Fibroblast of lung (primary cell): ENCODE measurements at regions not wholly inside any gene's neighbourhood (a gene's known extent, or its start where the extent isn't known, plus 50 kb on each side); places are given as distances from the start of the nearest gene placed in this dataset.
"Not testable (repeated sequence)": the region's sequence is repeated elsewhere in the genome, so short reads cannot be mapped to it uniquely, and the experiment has no call there.

Experiments
- DNase-seq, 2 donors: peaks; one replicate each; pipeline versions ENCODE4 v3.0.0 to v3.0.0-alpha.2; 2010; ENCODE audit warnings: low read depth in 2 of 2
- H2AFZ ChIP-seq: 2 replicates; pipeline ENCODE4 v1.5.1; 2012; ENCODE audit warnings: low read length, control low read depth, inconsistent platforms
- H3K27ac ChIP-seq: 2 replicates; pipeline ENCODE4 v1.5.1; 2011; ENCODE audit warnings: low read length, control low read depth; ENCODE audit not compliant: insufficient read depth
- H3K27me3 ChIP-seq: 2 replicates; pipeline ENCODE4 v1.5.1; 2011; ENCODE audit warnings: mild to moderate bottlenecking, low read length; ENCODE audit not compliant: control insufficient read depth, insufficient read depth
- H3K36me3 ChIP-seq: 2 replicates; pipeline ENCODE4 v1.5.1; 2011; ENCODE audit warnings: low read length; ENCODE audit not compliant: control insufficient read depth, insufficient read depth
- H3K4me1 ChIP-seq: 2 replicates; pipeline ENCODE4 v1.5.1; 2011; ENCODE audit warnings: low read length; ENCODE audit not compliant: control insufficient read depth, insufficient read depth; ENCODE audit errors: extremely low read depth
- H3K4me2 ChIP-seq: 2 replicates; pipeline ENCODE4 v1.5.1; 2011; ENCODE audit warnings: low read length, control low read depth; ENCODE audit not compliant: insufficient read depth; ENCODE audit errors: extremely low read depth
- H3K4me3 ChIP-seq, 4 experiments: fragments of 200-600 bp in 1 of 4; sonication (generic) in 1 of 4; replicated peaks in 1 of 4; 2 replicates each; pipeline ENCODE4 v1.5.1; 2011 to 2016; ENCODE audit warnings: low read length in 4 of 4, low read depth in 3 of 4, mild to moderate bottlenecking in 3 of 4, control low read depth in 2 of 4, inconsistent platforms in 1 of 4, mixed read lengths in 1 of 4; ENCODE audit not compliant: insufficient read depth in 1 of 4; ENCODE audit errors: control extremely low read depth in 1 of 4
- H3K79me2 ChIP-seq: 2 replicates; pipeline ENCODE4 v1.5.1; 2012; ENCODE audit warnings: mild to moderate bottlenecking, low read length, inconsistent platforms; ENCODE audit not compliant: control insufficient read depth, insufficient read depth
- H3K9ac ChIP-seq: 2 replicates; pipeline ENCODE4 v1.5.1; 2011; ENCODE audit warnings: mild to moderate bottlenecking, low read length, control low read depth; ENCODE audit not compliant: insufficient read depth
- H3K9me3 ChIP-seq: 2 replicates; pipeline ENCODE4 v1.5.1; 2012; ENCODE audit warnings: low read depth, low read length; ENCODE audit not compliant: control insufficient read depth, insufficient read depth
- H4K20me1 ChIP-seq: 2 replicates; pipeline ENCODE4 v1.5.1; 2011; ENCODE audit warnings: low read length; ENCODE audit not compliant: control insufficient read depth, insufficient read depth; ENCODE audit errors: extremely low read depth
- EZH2 ChIP-seq: IDR thresholded peaks from 2 replicates; pipeline ENCODE4 v1.5.1; 2012; ENCODE audit warnings: low read length, control low read depth, mild to moderate bottlenecking; ENCODE audit errors: missing control alignments
- TF ChIP-seq, protein P1 (sequence below), 2 donors: IDR thresholded peaks in 1 of 2; conservative IDR thresholded peaks in 1 of 2; 1 replicate in 1 of 2; 2 replicates in 1 of 2; pipeline ENCODE4 v1.5.1; 2011 to 2012; ENCODE audit warnings: low read length in 2 of 2, control low read depth in 1 of 2, inconsistent platforms in 1 of 2, low read depth in 1 of 2, mild to moderate bottlenecking in 1 of 2

GRCh38 chr1:83043244-83043643 is 955.7 kb downstream of the TTLL7 start:
- DNase-seq: no peak
- no peaks in the 10 kb centered on the region for H3K9me3 ChIP-seq
- H3K79me2 ChIP-seq: no peaks in the 10 kb centered on the region
- H2AFZ ChIP-seq: no peak overlapping the region
- H3K9ac ChIP-seq: no peak overlapping the region
- H3K4me3 ChIP-seq: no peak overlapping the region
- H3K36me3 ChIP-seq: no peaks in the 10 kb centered on the region
- H3K4me2 ChIP-seq: no peak overlapping the region
- no peaks in the 10 kb centered on the region for H3K4me1 ChIP-seq
- TF ChIP-seq, protein P1, sequence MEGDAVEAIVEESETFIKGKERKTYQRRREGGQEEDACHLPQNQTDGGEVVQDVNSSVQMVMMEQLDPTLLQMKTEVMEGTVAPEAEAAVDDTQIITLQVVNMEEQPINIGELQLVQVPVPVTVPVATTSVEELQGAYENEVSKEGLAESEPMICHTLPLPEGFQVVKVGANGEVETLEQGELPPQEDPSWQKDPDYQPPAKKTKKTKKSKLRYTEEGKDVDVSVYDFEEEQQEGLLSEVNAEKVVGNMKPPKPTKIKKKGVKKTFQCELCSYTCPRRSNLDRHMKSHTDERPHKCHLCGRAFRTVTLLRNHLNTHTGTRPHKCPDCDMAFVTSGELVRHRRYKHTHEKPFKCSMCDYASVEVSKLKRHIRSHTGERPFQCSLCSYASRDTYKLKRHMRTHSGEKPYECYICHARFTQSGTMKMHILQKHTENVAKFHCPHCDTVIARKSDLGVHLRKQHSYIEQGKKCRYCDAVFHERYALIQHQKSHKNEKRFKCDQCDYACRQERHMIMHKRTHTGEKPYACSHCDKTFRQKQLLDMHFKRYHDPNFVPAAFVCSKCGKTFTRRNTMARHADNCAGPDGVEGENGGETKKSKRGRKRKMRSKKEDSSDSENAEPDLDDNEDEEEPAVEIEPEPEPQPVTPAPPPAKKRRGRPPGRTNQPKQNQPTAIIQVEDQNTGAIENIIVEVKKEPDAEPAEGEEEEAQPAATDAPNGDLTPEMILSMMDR (conservative IDR thresholded peaks at IDR 0.05 in 1 of 2, IDR thresholded peaks at IDR 0.05 in 1 of 2; ENCODE audit: low read depth in 1 of 2, low read length in 2 of 2): no peak
- no peak for TF ChIP-seq EZH2
- H4K20me1 ChIP-seq: no peaks in the 10 kb centered on the region
- H3K27ac ChIP-seq: no peak overlapping the region
- H3K27me3 ChIP-seq: no peaks in the 10 kb centered on the region

DNA sequence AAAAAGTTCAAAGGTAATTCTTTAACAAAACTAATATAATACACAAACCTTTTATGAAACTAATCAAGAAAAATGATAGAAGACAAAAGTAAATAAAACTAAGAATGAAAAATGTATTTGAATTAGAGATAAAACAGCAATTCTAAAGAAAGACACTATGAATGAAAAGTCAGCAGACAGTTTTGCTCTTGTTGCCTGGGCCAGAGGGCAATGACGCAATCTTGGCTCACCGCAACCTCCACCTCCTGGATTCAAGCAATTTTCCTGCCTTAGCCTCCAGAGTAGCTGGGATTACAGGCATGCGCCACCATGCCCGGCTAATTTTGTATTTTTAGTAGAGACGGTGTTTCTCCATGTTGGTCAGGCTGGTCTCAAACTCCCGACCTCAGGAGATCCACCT is 959.8 kb downstream of the TTLL7 start:
- H3K9ac ChIP-seq, H3K27ac ChIP-seq, H3K4me2 ChIP-seq, H3K4me3 ChIP-seq, H4K20me1 ChIP-seq, H3K79me2 ChIP-seq, H3K4me1 ChIP-seq, H3K9me3 ChIP-seq, DNase-seq, H2AFZ ChIP-seq, H3K36me3 ChIP-seq, H3K27me3 ChIP-seq: not testable (repeated sequence)

DNA sequence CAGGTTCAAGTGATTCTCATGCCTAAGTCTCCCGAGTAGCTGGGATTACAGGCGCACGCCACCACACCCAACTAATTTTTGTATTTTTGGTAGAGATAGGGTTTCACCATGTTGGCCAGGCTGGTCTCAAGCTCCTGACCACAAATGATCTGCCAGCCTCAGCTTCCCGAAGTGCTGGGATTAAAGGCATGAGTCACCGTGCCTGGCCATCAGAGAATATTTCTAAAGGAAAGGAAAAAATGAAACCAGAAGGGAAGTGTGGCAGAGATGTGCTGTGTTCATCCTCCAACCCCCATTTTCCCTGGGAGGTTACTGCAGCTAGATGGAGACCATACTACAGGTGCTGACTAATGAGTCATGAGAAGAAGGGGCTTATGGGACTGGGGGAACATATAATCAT is 964.1 kb downstream of the TTLL7 start:
- DNase-seq: peak; percentile 1 to 8
- no peaks in the 10 kb centered on the region for H3K9me3 ChIP-seq
- H3K4me1 ChIP-seq: no peaks in the 10 kb centered on the region
- H3K27ac ChIP-seq: no peak overlapping the region
- no peaks in the 10 kb centered on the region for H3K79me2 ChIP-seq
- no peak overlapping the region for H3K4me3 ChIP-seq
- no peak for TF ChIP-seq EZH2
- TF ChIP-seq, protein P1 (conservative IDR thresholded peaks at IDR 0.05 in 1 of 2, IDR thresholded peaks at IDR 0.05 in 1 of 2; ENCODE audit: low read depth in 1 of 2, low read length in 2 of 2): no peak
- no peaks in the 10 kb centered on the region for H4K20me1 ChIP-seq
- H3K4me2 ChIP-seq: no peak overlapping the region
- no peaks in the 10 kb centered on the region for H3K36me3 ChIP-seq
- H3K27me3 ChIP-seq: no peaks in the 10 kb centered on the region
- no peak overlapping the region for H2AFZ ChIP-seq
- no peak overlapping the region for H3K9ac ChIP-seq

- no peak overlapping the region for H3K4me2 ChIP-seq
Observed at GRCh38 chr1:83033682-83034081, 965.2 kb downstream of the TTLL7 start.

More at GRCh38 chr1:83033682-83034081, 965.2 kb downstream of the TTLL7 start:
- TF ChIP-seq EZH2: no peak
- TF ChIP-seq, protein P1 (conservative IDR thresholded peaks at IDR 0.05 in 1 of 2, IDR thresholded peaks at IDR 0.05 in 1 of 2; ENCODE audit: low read depth in 1 of 2, low read length in 2 of 2): no peak
- no peak overlapping the region for H3K4me3 ChIP-seq
- DNase-seq: peak; percentile 5 to 25
- no peaks in the 10 kb centered on the region for H3K4me1 ChIP-seq
- H3K79me2 ChIP-seq: no peaks in the 10 kb centered on the region
- no peak overlapping the region for H3K9ac ChIP-seq
- no peaks in the 10 kb centered on the region for H3K36me3 ChIP-seq
- H3K9me3 ChIP-seq: no peaks in the 10 kb centered on the region
- no peak overlapping the region for H3K27ac ChIP-seq
- H4K20me1 ChIP-seq: no peaks in the 10 kb centered on the region
- no peak overlapping the region for H2AFZ ChIP-seq
- no peaks in the 10 kb centered on the region for H3K27me3 ChIP-seq
